ENCODE measurements at regions not wholly inside any gene's neighbourhood (a gene's known extent, or its start where the extent isn't known, plus 50 kb on each side); places are given as distances from the start of the nearest gene placed in this dataset.
A peak's percentile ranks its signal among the peaks of the same experiment; 100 is the strongest.

- H3K4me2 ChIP-seq (replicated peaks; ENCODE audit: extremely low read depth, low read length, poor library complexity, severe bottlenecking) = no peak overlapping the region
- H4K20me1 ChIP-seq (ENCODE audit: insufficient read depth, low read length) = no peaks in the 10 kb centered on the region
- no peaks in the 10 kb centered on the region for H3K79me2 ChIP-seq (ENCODE audit: insufficient read depth, low read length)
- H3K4me3 Mint-ChIP-seq = no peak overlapping the region
- WGBS (ENCODE audit: insufficient coverage) = 96% methylated on average over 9 of the region's 17 CpGs
- H3K27ac Mint-ChIP-seq = peak overlapping the region in 1 of 7 donors; percentile 6
- peaks cover 10 to 11% of the 10 kb centered on the region in 2 donors for H3K4me1 ChIP-seq (ENCODE audit: control insufficient read depth in 1 of 2, insufficient read depth in 2 of 2, low read length in 2 of 2)
- no peak overlapping the region for H3K27ac ChIP-seq (ENCODE audit: low read depth in 1 of 2, low read length in 2 of 2)
- H3K4me1 Mint-ChIP-seq = peaks cover 16% of the 10 kb centered on the region
- peaks cover 47 to 63% (median 53%) of the 10 kb centered on the region in 3 donors for H3K27me3 Mint-ChIP-seq (ENCODE audit: low read depth in 3 of 3)
- DNase-seq = no peak
- H3K36me3 Mint-ChIP-seq = no peaks in the 10 kb centered on the region
- no peak overlapping the region for H3K4me3 ChIP-seq (replicated peaks in 1 of 3; ENCODE audit: low read depth in 2 of 3, low read length in 3 of 3)
- H3K27me3 ChIP-seq (ENCODE audit: control insufficient read depth in 2 of 2, insufficient read depth in 2 of 2, low read length in 2 of 2) = peaks cover 34 to 59% of the 10 kb centered on the region in 2 donors
- H2AFZ ChIP-seq (ENCODE audit: insufficient read depth, low read depth, low read length, poor library complexity, severe bottlenecking) = no peak overlapping the region
- no peaks in the 10 kb centered on the region for H3K36me3 ChIP-seq (replicated peaks in 1 of 2; ENCODE audit: control insufficient read depth in 1 of 2, insufficient read depth in 2 of 2, low read length in 2 of 2)
- H3K9ac ChIP-seq (ENCODE audit: insufficient read depth, low read length, poor library complexity, severe bottlenecking) = no peak overlapping the region
- intact Hi-C loops (cut with micrococcal nuclease) = no loop called here
- TF ChIP-seq CTCF (IDR thresholded peaks at IDR 0.05) = no peak
- peaks cover 0 to 9% (median 4%) of the 10 kb centered on the region in 7 donors for H3K9me3 Mint-ChIP-seq
- H3K9me3 ChIP-seq (replicated peaks in 1 of 2; ENCODE audit: control insufficient read depth in 1 of 2, insufficient read depth in 1 of 2, low read length in 2 of 2) = peaks cover 0 to 5% of the 10 kb centered on the region in 2 donors
Measured at GRCh38 chr13:99892866-99893504, 78.6 kb downstream of the ZIC5 start.

- H3K4me3 ChIP-seq (replicated peaks in 1 of 3; ENCODE audit: low read depth in 2 of 3, low read length in 3 of 3) = no peak overlapping the region
- H4K20me1 ChIP-seq (ENCODE audit: insufficient read depth, low read length) = no peaks in the 10 kb centered on the region
- Mint-ChIP-seq H3K36me3 (no peaks in the 10 kb centered on the region), H3K4me1 (peaks cover 16% of the 10 kb centered on the region), H3K4me3 (peak overlapping the region in 1 of 2 donors; percentile 33), H3K9me3 (peaks cover 0 to 9% (median 4%) of the 10 kb centered on the region in 7 donors), H3K27ac (no peak overlapping the region), H3K27me3 (ENCODE audit: low read depth in 3 of 3) (peaks cover 39 to 57% (median 47%) of the 10 kb centered on the region in 3 donors)
- no peak overlapping the region for H3K4me2 ChIP-seq (replicated peaks; ENCODE audit: extremely low read depth, low read length, poor library complexity, severe bottlenecking)
- no peak for TF ChIP-seq CTCF (IDR thresholded peaks at IDR 0.05)
- H3K9me3 ChIP-seq (replicated peaks in 1 of 2; ENCODE audit: control insufficient read depth in 1 of 2, insufficient read depth in 1 of 2, low read length in 2 of 2) = peaks cover 0 to 5% of the 10 kb centered on the region in 2 donors
- peaks cover 10 to 11% of the 10 kb centered on the region in 2 donors for H3K4me1 ChIP-seq (ENCODE audit: control insufficient read depth in 1 of 2, insufficient read depth in 2 of 2, low read length in 2 of 2)
- intact Hi-C loops (cut with micrococcal nuclease) = no loop called here
- no CpG with 5 or more reads among the region's 8 CpGs for WGBS (ENCODE audit: insufficient coverage)
- H3K27me3 ChIP-seq (ENCODE audit: control insufficient read depth in 2 of 2, insufficient read depth in 2 of 2, low read length in 2 of 2) = peaks cover 29 to 51% of the 10 kb centered on the region in 2 donors
- DNase-seq = no peak
- no peak overlapping the region for H3K27ac ChIP-seq (ENCODE audit: low read depth in 1 of 2, low read length in 2 of 2)
- H3K79me2 ChIP-seq (ENCODE audit: insufficient read depth, low read length) = no peaks in the 10 kb centered on the region
- no peak overlapping the region for H2AFZ ChIP-seq (ENCODE audit: insufficient read depth, low read depth, low read length, poor library complexity, severe bottlenecking)
- H3K9ac ChIP-seq (ENCODE audit: insufficient read depth, low read length, poor library complexity, severe bottlenecking) = no peak overlapping the region
- no peaks in the 10 kb centered on the region for H3K36me3 ChIP-seq (replicated peaks in 1 of 2; ENCODE audit: control insufficient read depth in 1 of 2, insufficient read depth in 2 of 2, low read length in 2 of 2)
Measured at GRCh38 chr13:99892196-99892613, 79.4 kb downstream of the ZIC5 start.
